NB4 (cell line): ENCODE measurements at regions not wholly inside any gene's neighbourhood (a gene's known extent, or its start where the extent isn't known, plus 50 kb on each side); places are given as distances from the start of the nearest gene placed in this dataset.

ENCODE experiments used
- MAX ChIP-seq: IDR thresholded peaks from 2 replicates; pipeline ENCODE4 v1.6.1; 2011; ENCODE audit warnings: low read depth, low read length
- POLR2A ChIP-seq: IDR thresholded peaks from 2 replicates; pipeline ENCODE4 v1.6.1; 2011; ENCODE audit warnings: mild to moderate bottlenecking; ENCODE audit not compliant: insufficient read length; ENCODE audit errors: extremely low read depth
- TF ChIP-seq, protein P1 (sequence below): IDR thresholded peaks from one replicate; pipeline ENCODE4 v1.5.1; 2012; ENCODE audit warnings: low read depth, low read length

- no peak for TF ChIP-seq MAX
- TF ChIP-seq, protein P1, sequence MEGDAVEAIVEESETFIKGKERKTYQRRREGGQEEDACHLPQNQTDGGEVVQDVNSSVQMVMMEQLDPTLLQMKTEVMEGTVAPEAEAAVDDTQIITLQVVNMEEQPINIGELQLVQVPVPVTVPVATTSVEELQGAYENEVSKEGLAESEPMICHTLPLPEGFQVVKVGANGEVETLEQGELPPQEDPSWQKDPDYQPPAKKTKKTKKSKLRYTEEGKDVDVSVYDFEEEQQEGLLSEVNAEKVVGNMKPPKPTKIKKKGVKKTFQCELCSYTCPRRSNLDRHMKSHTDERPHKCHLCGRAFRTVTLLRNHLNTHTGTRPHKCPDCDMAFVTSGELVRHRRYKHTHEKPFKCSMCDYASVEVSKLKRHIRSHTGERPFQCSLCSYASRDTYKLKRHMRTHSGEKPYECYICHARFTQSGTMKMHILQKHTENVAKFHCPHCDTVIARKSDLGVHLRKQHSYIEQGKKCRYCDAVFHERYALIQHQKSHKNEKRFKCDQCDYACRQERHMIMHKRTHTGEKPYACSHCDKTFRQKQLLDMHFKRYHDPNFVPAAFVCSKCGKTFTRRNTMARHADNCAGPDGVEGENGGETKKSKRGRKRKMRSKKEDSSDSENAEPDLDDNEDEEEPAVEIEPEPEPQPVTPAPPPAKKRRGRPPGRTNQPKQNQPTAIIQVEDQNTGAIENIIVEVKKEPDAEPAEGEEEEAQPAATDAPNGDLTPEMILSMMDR: no peak
- no peak for TF ChIP-seq POLR2A
These were observed 1342.4 kb upstream of the TENM3 start for GRCh38 chr4:180900781-180901180.
